K562 (cell line): ENCODE measurements at regions not wholly inside any gene's neighbourhood (a gene's known extent, or its start where the extent isn't known, plus 50 kb on each side); places are given as distances from the start of the nearest gene placed in this dataset.

ENCODE experiments used
- ATAC-seq: fragments of 200-7000 bp; cut with Tn5 transposase; 3 replicates; pipeline ENCODE4 v1.9.1; 2020; ENCODE audit warnings: moderate library complexity
- BruUV-seq: library from RNA; stranded (reverse); fragments of 400-500 nt; replicated peaks from 2 replicates; lab custom pipeline; 2021; lab: Mats Ljungman, UMichigan
- CTCF ChIA-PET: fragments of 300-600 bp; formaldehyde crosslinking; extraction: SDS; loops from one replicate; lab custom pipeline; 2021; ENCODE audit warnings: low intra/inter-chr PET ratio; lab: Yijun Ruan, JAX
- POLR2A ChIA-PET: fragments of 300-600, 350-650 bp; sonication (Branson Sonifier 250); formaldehyde crosslinking; extraction: SDS; loops from one replicate; lab custom pipeline; 2021; ENCODE audit warnings: antibody characterized with exemption, inconsistent platforms; lab: Yijun Ruan, JAX
- DNase-seq, 4 experiments: peaks; one replicate each; pipeline versions ENCODE4 v3.0.0 to v3.0.0-alpha.2; 2011 to 2018; ENCODE audit warnings: low spot score in 3 of 4, mixed read lengths in 3 of 4; ENCODE audit errors: extremely low read depth in 1 of 4
- FAIRE-seq: peaks from 2 replicates; lab custom pipeline; 2011; peaks lifted over from hg19 to GRCh38; lab: Jason Lieb, UNC
- H2AFZ ChIP-seq: 2 replicates; pipeline ENCODE4 v1.6.0; 2011; ENCODE audit warnings: low read depth, low read length, control low read depth, inconsistent platforms
- H3K27ac ChIP-seq: fragments of 200-600 bp; 3 replicates; pipeline ENCODE4 v1.8.0; 2011; ENCODE audit warnings: low read depth, mild to moderate bottlenecking, control low read depth, inconsistent platforms, low read length, moderate library complexity, mixed read lengths; ENCODE audit errors: extremely low read depth
- H3K27me3 ChIP-seq, 2 experiments: fragments of 300-600 bp in 1 of 2; 2 replicates in 1 of 2; 3 replicates in 1 of 2; pipeline versions ENCODE4 v1.6.0 to v1.8.0; 2011; ENCODE audit warnings: inconsistent platforms in 2 of 2, low read length in 2 of 2, mild to moderate bottlenecking in 1 of 2, mixed read lengths in 1 of 2, moderate library complexity in 1 of 2; ENCODE audit not compliant: control insufficient read depth in 2 of 2, insufficient read depth in 2 of 2
- H3K36me3 ChIP-seq: fragments of 300-600 bp; 3 replicates; pipeline ENCODE4 v1.8.0; 2011; ENCODE audit warnings: mild to moderate bottlenecking, low read length, inconsistent platforms; ENCODE audit not compliant: control insufficient read depth, insufficient read depth
- H3K4me1 ChIP-seq, 2 experiments: fragments of 200-600 bp in 1 of 2; replicated peaks in 1 of 2; 2 replicates in 1 of 2; 3 replicates in 1 of 2; pipeline versions ENCODE4 v1.5.1 to v1.8.0; 2011; ENCODE audit warnings: inconsistent platforms in 2 of 2, low read length in 2 of 2, mild to moderate bottlenecking in 1 of 2, mixed read lengths in 1 of 2, moderate library complexity in 1 of 2; ENCODE audit not compliant: control insufficient read depth in 2 of 2, insufficient read depth in 2 of 2
- H3K4me2 ChIP-seq: 2 replicates; pipeline ENCODE4 v1.6.1; 2011; ENCODE audit warnings: low read length, control low read depth, inconsistent platforms, mixed read lengths; ENCODE audit not compliant: insufficient read depth
- H3K4me3 ChIP-seq: fragments of 200-600 bp; sonication (generic), shearing (Covaris generic); 2 replicates; pipeline ENCODE4 v1.5.1; 2016; ENCODE audit warnings: control low read depth, inconsistent platforms
- H3K79me2 ChIP-seq: fragments of 200-600 bp; 3 replicates; pipeline ENCODE4 v1.8.0; 2011; ENCODE audit warnings: low read length, inconsistent platforms; ENCODE audit not compliant: control insufficient read depth, insufficient read depth
- H3K9ac ChIP-seq, 2 experiments: 2 replicates each; pipeline versions ENCODE4 v1.6.0 to v1.6.1; 2011; ENCODE audit warnings: low read depth in 2 of 2, low read length in 2 of 2, control low read depth in 1 of 2, inconsistent platforms in 1 of 2, mild to moderate bottlenecking in 1 of 2, mixed read lengths in 1 of 2; ENCODE audit not compliant: insufficient read depth in 1 of 2
- H3K9me1 ChIP-seq: one replicate; pipeline ENCODE4 v1.6.0; 2011; ENCODE audit warnings: inconsistent platforms, mild to moderate bottlenecking, low read length, moderate library complexity; ENCODE audit not compliant: control insufficient read depth, insufficient read depth
- H3K9me3 ChIP-seq: replicated peaks from 2 replicates; pipeline ENCODE4 v1.5.1; 2011; ENCODE audit warnings: low read depth, low read length, inconsistent platforms; ENCODE audit not compliant: control insufficient read depth, insufficient read depth
- H4K20me1 ChIP-seq: replicated peaks from 2 replicates; pipeline ENCODE4 v1.6.1; 2011; ENCODE audit warnings: low read length, inconsistent platforms, mixed read lengths; ENCODE audit not compliant: control insufficient read depth, insufficient read depth
- COPS2 ChIP-seq: fragments of 450-650 bp; conservative IDR thresholded peaks from 2 replicates; pipeline ENCODE4 v1.6.1; 2016; ENCODE audit warnings: mild to moderate bottlenecking, moderate library complexity
- CTCF ChIP-seq, 3 experiments: IDR thresholded peaks in 2 of 3; conservative IDR thresholded peaks in 1 of 3; 2 replicates each; pipeline ENCODE4 v1.5.1; 2011 to 2012; ENCODE audit warnings: low read length in 3 of 3, mild to moderate bottlenecking in 3 of 3, control low read depth in 2 of 3, improper control_type of control experiment in 1 of 3, inconsistent platforms in 1 of 3, low read depth in 1 of 3, mixed read lengths in 1 of 3, moderate library complexity in 1 of 3; ENCODE audit not compliant: insufficient read depth in 2 of 3
- CTCFL ChIP-seq: IDR thresholded peaks from 2 replicates; pipeline ENCODE4 v1.6.1; 2011; ENCODE audit warnings: borderline replicate concordance, low read depth, mild to moderate bottlenecking, moderate library complexity, low read length; ENCODE audit not compliant: insufficient read depth, poor library complexity, severe bottlenecking
- DACH1 ChIP-seq: fragments of 450-650 bp; IDR thresholded peaks from 2 replicates; pipeline ENCODE4 v1.6.1; 2018; ENCODE audit not compliant: partially characterized antibody
- FOXJ2 ChIP-seq: fragments of 200-800 bp; sonication (Bioruptor generic); IDR thresholded peaks from 2 replicates; pipeline ENCODE4 v1.6.1; 2016; ENCODE audit warnings: missing genetic modification characterization, missing compliant biosample characterization
- LEF1 ChIP-seq: fragments of 450-650 bp; IDR thresholded peaks from 2 replicates; pipeline ENCODE4 v1.6.1; 2016; ENCODE audit warnings: mild to moderate bottlenecking
- MECOM ChIP-seq: fragments of 250-450 bp; sonication (Bioruptor Pico); IDR thresholded peaks from 2 replicates; pipeline ENCODE4 v1.8.0; 2022; ENCODE audit warnings: inconsistent platforms
- NFIC ChIP-seq: fragments of 450-650 bp; IDR thresholded peaks from 2 replicates; pipeline ENCODE4 v1.6.1; 2017; ENCODE audit warnings: mild to moderate bottlenecking, inconsistent platforms
- NFYB ChIP-seq: IDR thresholded peaks from 2 replicates; pipeline ENCODE4 v1.6.1; 2011; ENCODE audit warnings: mild to moderate bottlenecking, moderate library complexity; ENCODE audit not compliant: insufficient read length; ENCODE audit errors: extremely low read depth
- NUFIP1 ChIP-seq: fragments of 450-650 bp; IDR thresholded peaks from 2 replicates; pipeline ENCODE4 v1.6.1; 2018; ENCODE audit not compliant: partially characterized antibody
- RUNX1 ChIP-seq: sonication (generic); IDR thresholded peaks from 2 replicates; pipeline ENCODE4 v1.6.1; 2016; ENCODE audit warnings: antibody characterized with exemption, low read depth
- SRSF7 ChIP-seq: fragments of 200-400 bp; formaldehyde crosslinking; optimal IDR thresholded peaks from 2 replicates; pipeline ENCODE3; 2017; ENCODE audit warnings: mild to moderate bottlenecking, low read depth, low read length
- THAP12 ChIP-seq: fragments of 250-450 bp; sonication (Bioruptor Pico); IDR thresholded peaks from 2 replicates; pipeline ENCODE4 v1.9.0; 2021; ENCODE audit warnings: mild to moderate bottlenecking, inconsistent platforms
- ZFP36 ChIP-seq: fragments of 150-350 bp; IDR thresholded peaks from 2 replicates; pipeline ENCODE4 v1.6.1; 2018; ENCODE audit warnings: low read length, low read depth; ENCODE audit not compliant: partially characterized antibody
- ZNF217 ChIP-seq: sonication (generic); formaldehyde crosslinking; IDR thresholded peaks from 2 replicates; pipeline ENCODE4 v1.8.0; 2022; ENCODE audit warnings: mild to moderate bottlenecking, missing genetic modification reagents
- ZNF274 ChIP-seq: IDR thresholded peaks from 2 replicates; pipeline ENCODE4 v1.6.1; 2011; ENCODE audit warnings: low read depth, mild to moderate bottlenecking, low read length, moderate library complexity, borderline replicate concordance
- ZNF778 ChIP-seq: fragments of 450-650 bp; formaldehyde crosslinking; IDR thresholded peaks from 2 replicates; pipeline ENCODE4 v1.4.0; 2020; ENCODE audit warnings: mild to moderate bottlenecking, moderate library complexity
- ZNF780A ChIP-seq: fragments of 250-450 bp; sonication (Bioruptor Pico); IDR thresholded peaks from 2 replicates; pipeline ENCODE4 v1.5.0; 2021; ENCODE audit warnings: mild to moderate bottlenecking
- whole genome bisulfite sequencing: fragments of 100-300 bp; shearing (Covaris generic); methylation state at CpG from one replicate; pipeline ENCODE4 v1.1.6; 2016; ENCODE audit warnings: low coverage, mixed read lengths; ENCODE audit not compliant: insufficient coverage; ENCODE audit errors: missing lambda C conversion rate; 5-methylcytosine and 5-hydroxymethylcytosine counted together
- in situ Hi-C: fragments of 300-500 bp; cut with MboI; formaldehyde crosslinking; loops from 4 replicates; pipeline ENCODE4 v1.15.0; 2018; ENCODE audit warnings: inconsistent platforms, mixed read lengths
- intact Hi-C: fragments of 100-400 bp; cut with micrococcal nuclease; formaldehyde crosslinking; loops from 2 replicates; pipeline ENCODE4 v1.14.2; 2022

GRCh38 chr5:58326022-58326421 lies 133.9 kb downstream of the PLK2 start:
- no peaks in the 10 kb centered on the region for H3K4me1 ChIP-seq
- no peaks in the 10 kb centered on the region for H3K27me3 ChIP-seq
- FAIRE-seq = no peak
- no peaks in the 10 kb centered on the region for H3K9me1 ChIP-seq
- ChIA-PET CTCF (no interaction called here), POLR2A (no interaction called here)
- H3K27ac ChIP-seq = no peak overlapping the region
- H3K9me3 ChIP-seq = no peaks in the 10 kb centered on the region
- H3K36me3 ChIP-seq = no peaks in the 10 kb centered on the region
- H3K9ac ChIP-seq = no peak overlapping the region
- H4K20me1 ChIP-seq = no peaks in the 10 kb centered on the region
- no peaks in the 10 kb centered on the region for H3K79me2 ChIP-seq
- TF ChIP-seq THAP12 (CRISPR knock-in tag) (no peak), NFYB (no peak), ZNF217 (CRISPR knock-in tag) (no peak), RUNX1 (no peak), MECOM (CRISPR knock-in tag) (no peak), FOXJ2 (no peak), DACH1 (no peak), NUFIP1 (no peak), LEF1 (no peak), ZNF274 (no peak), ZNF778 (CRISPR knock-in tag) (no peak), SRSF7 (no peak), NFIC (no peak), CTCF (IDR thresholded peaks at IDR 0.05 in 2 of 3, conservative IDR thresholded peaks at IDR 0.05 in 1 of 3; ENCODE audit: insufficient read depth in 2 of 3, low read depth in 1 of 3, low read length in 3 of 3) (no peak), CTCFL (no peak), COPS2 (no peak), ZNF780A (CRISPR knock-in tag) (no peak), ZFP36 (no peak)
- no peak overlapping the region for H3K4me3 ChIP-seq
- H3K4me2 ChIP-seq = no peak overlapping the region
- H2AFZ ChIP-seq = no peak overlapping the region
- no peak for DNase-seq
- no peak for ATAC-seq
- intact Hi-C loops = no loop called here
- no TSS peak for BruUV-seq
- WGBS = 0% methylated on average over 1 of the region's 1 CpG
- in situ Hi-C loops = no loop called here
